ENCODE measurements at regions not wholly inside any gene's neighbourhood (a gene's known extent, or its start where the extent isn't known, plus 50 kb on each side); places are given as distances from the start of the nearest gene placed in this dataset.

GRCh38 chr15:25936004-25936403, 72.9 kb upstream of the ATP10A start:
- WGBS (ENCODE audit: missing lambda C conversion rate), result 92% methylated on average over 7 of the region's 7 CpGs
- FAIRE-seq, result no peak
- CTCF ChIA-PET, result interaction anchor here (1.5 kb wide), 1 partner anchor 61 kb away, joined by 3 read pairs; no protein-coding TSS in a partner anchor

GRCh38 chr15:25933456-25934158, 70.5 kb upstream of the ATP10A start:
- no peak for FAIRE-seq
- DNase-seq (ENCODE audit: low read depth in 1 of 2, low spot score in 1 of 2), result peak; percentile 52 to 85
- peak overlapping the region; percentile 28; the same call in 1 of the 3 replicates for H3K4me3 ChIP-seq
- H3K4me1 ChIP-seq, result peaks cover 8% of the 10 kb centered on the region; the same call in 2 of the 3 replicates
- peak overlapping the region; percentile 83 to 87 for H3K27ac ChIP-seq
- 22% methylated on average over 22 of the region's 23 CpGs for WGBS (ENCODE audit: missing lambda C conversion rate)
- POLR2A ChIA-PET, result interaction anchor here (0.6 to 1.2 kb wide), 3 partner anchors 71 to 619 kb away, joined by 3 to 5 read pairs (median 4); partner anchors contain the start of gene ATP10A
- peak; percentile 98 for ATAC-seq
- H3K9me3 ChIP-seq, result no peaks in the 10 kb centered on the region
- CTCF ChIA-PET, result interaction anchor here (0.6 to 3.3 kb wide), 68 partner anchors 8 to 799 kb away, joined by 3 to 23 read pairs (median 4); partner anchors contain the start of gene ATP10A
- TF ChIP-seq CTCF (IDR thresholded peaks at IDR 0.05), result peak; percentile 61
- TF ChIP-seq FOSL2 (IDR thresholded peaks at IDR 0.05), result no peak
- TF ChIP-seq FOSL2 (CRISPR knock-in tag; IDR thresholded peaks at IDR 0.05), result no peak
- no peak for TF ChIP-seq RARB (CRISPR knock-in tag; IDR thresholded peaks at IDR 0.05)
- TF ChIP-seq SMC3 (IDR thresholded peaks at IDR 0.05), result peak; percentile 64
- TF ChIP-seq RAD21 (conservative IDR thresholded peaks at IDR 0.05 in 1 of 2, IDR thresholded peaks at IDR 0.05 in 1 of 2), result peak; percentile 80 to 87
- no peak for TF ChIP-seq REST (IDR thresholded peaks at IDR 0.05)
- peak overlapping the region; percentile 86 for H3K4me2 ChIP-seq

More at GRCh38 chr15:25936004-25936403, 72.9 kb upstream of the ATP10A start:
- Histone ChIP-seq H3K27ac (no peak overlapping the region), H3K4me3 (no peak overlapping the region), H3K4me1 (peaks cover 8% of the 10 kb centered on the region; the same call in 2 of the 3 replicates), H3K4me2 (no peak overlapping the region), H3K9me3 (no peaks in the 10 kb centered on the region)
- ATAC-seq, result no peak
- DNase-seq (ENCODE audit: low read depth in 1 of 2, low spot score in 1 of 2), result no peak
- POLR2A ChIA-PET, result no interaction called here
- no peak for TF ChIP-seq RCOR1 (IDR thresholded peaks at IDR 0.05; ENCODE audit: low read depth, low read length)
- no peak for TF ChIP-seq TP53 (CRISPR knock-in tag; IDR thresholded peaks at IDR 0.05)
- no peak for TF ChIP-seq PBX3 (IDR thresholded peaks at IDR 0.05)
- TF ChIP-seq ZFP36 (IDR thresholded peaks at IDR 0.05; ENCODE audit: borderline replicate concordance, partially characterized antibody), result no peak
- no peak for TF ChIP-seq NFE2L2 (conservative IDR thresholded peaks at IDR 0.05; ENCODE audit: low read length)
- TF ChIP-seq RAD21 (conservative IDR thresholded peaks at IDR 0.05 in 1 of 2, IDR thresholded peaks at IDR 0.05 in 1 of 2), result no peak
- no peak for TF ChIP-seq HES2 (IDR thresholded peaks at IDR 0.05)
- no peak for TF ChIP-seq FOSL2 (IDR thresholded peaks at IDR 0.05)
- TF ChIP-seq FOSL2 (CRISPR knock-in tag; IDR thresholded peaks at IDR 0.05), result no peak
- no peak for TF ChIP-seq E2F6 (IDR thresholded peaks at IDR 0.05; ENCODE audit: borderline replicate concordance, low read depth)
- no peak for TF ChIP-seq RFX5 (IDR thresholded peaks at IDR 0.05)
- no peak for TF ChIP-seq MAX (IDR thresholded peaks at IDR 0.05)
- TF ChIP-seq ZNF302 (CRISPR knock-in tag; IDR thresholded peaks at IDR 0.05), result no peak
- no peak for TF ChIP-seq POLR2AphosphoS2 (conservative IDR thresholded peaks at IDR 0.05; ENCODE audit: low read length)
- no peak for TF ChIP-seq EP300 (IDR thresholded peaks at IDR 0.05)
- no peak for TF ChIP-seq CBX2 (IDR thresholded peaks at IDR 0.05; ENCODE audit: borderline replicate concordance, low read depth)
- TF ChIP-seq GATA3 (IDR thresholded peaks at IDR 0.05; ENCODE audit: borderline replicate concordance), result no peak

All from A549 (cell line).